ENCODE measurements at regions not wholly inside any gene's neighbourhood (a gene's known extent, or its start where the extent isn't known, plus 50 kb on each side); places are given as distances from the start of the nearest gene placed in this dataset.
A peak's percentile ranks its signal among the peaks of the same experiment; 100 is the strongest.
"Not testable (repeated sequence)": the region's sequence is repeated elsewhere in the genome, so short reads cannot be mapped to it uniquely, and the experiment has no call there.

GRCh38 chr7:85897967-85898366 is 711.1 kb upstream of the SEMA3D start:
- DNase-seq (ENCODE audit: extremely low read depth, low read depth), result no peak

GRCh38 chr7:85896531-85896930 is 709.7 kb upstream of the SEMA3D start:
- no peak for DNase-seq (ENCODE audit: extremely low read depth, low read depth)

- no peak for DNase-seq (ENCODE audit: extremely low read depth, low read depth)
These were observed 709.0 kb upstream of the SEMA3D start for GRCh38 chr7:85895835-85896234.

GRCh38 chr7:85891900-85892299 is 705.0 kb upstream of the SEMA3D start:
- DNase-seq (ENCODE audit: extremely low read depth, low read depth), result not testable (repeated sequence)

- peak; percentile 42 for DNase-seq (ENCODE audit: extremely low read depth, low read depth)
These were observed 703.5 kb upstream of the SEMA3D start for GRCh38 chr7:85890244-85890811.

- DNase-seq (ENCODE audit: extremely low read depth, low read depth), result no peak
These were observed 700.3 kb upstream of the SEMA3D start for GRCh38 chr7:85887133-85887532.

GRCh38 chr7:85882335-85882734 is 695.5 kb upstream of the SEMA3D start:
- DNase-seq (ENCODE audit: extremely low read depth, low read depth), result no peak

- no peak for DNase-seq (ENCODE audit: extremely low read depth, low read depth)
These were observed 688.5 kb upstream of the SEMA3D start for GRCh38 chr7:85875398-85875797.

- no peak for DNase-seq (ENCODE audit: extremely low read depth, low read depth)
These were observed 679.7 kb upstream of the SEMA3D start for GRCh38 chr7:85866540-85866939.

- peak; percentile 29 for DNase-seq (ENCODE audit: extremely low read depth, low read depth)
These were observed 664.8 kb upstream of the SEMA3D start for GRCh38 chr7:85851571-85852193.

GRCh38 chr7:85850381-85850780 is 663.5 kb upstream of the SEMA3D start:
- DNase-seq (ENCODE audit: extremely low read depth, low read depth), result no peak

GRCh38 chr7:85840554-85840953 is 653.7 kb upstream of the SEMA3D start:
- no peak for DNase-seq (ENCODE audit: extremely low read depth, low read depth)

GRCh38 chr7:85833066-85833465 is 646.2 kb upstream of the SEMA3D start:
- DNase-seq (ENCODE audit: extremely low read depth, low read depth), result no peak

- no peak for DNase-seq (ENCODE audit: extremely low read depth, low read depth)
These were observed 644.1 kb upstream of the SEMA3D start for GRCh38 chr7:85830982-85831381.

- DNase-seq (ENCODE audit: extremely low read depth, low read depth), result peak; percentile 24
These were observed 643.1 kb upstream of the SEMA3D start for GRCh38 chr7:85829817-85830432.

GRCh38 chr7:85829176-85829575 is 642.3 kb upstream of the SEMA3D start:
- DNase-seq (ENCODE audit: extremely low read depth, low read depth), result no peak

- no peak for DNase-seq (ENCODE audit: extremely low read depth, low read depth)
These were observed 641.8 kb upstream of the SEMA3D start for GRCh38 chr7:85828614-85829013.

GRCh38 chr7:85823396-85824080 is 636.7 kb upstream of the SEMA3D start:
- DNase-seq (ENCODE audit: extremely low read depth, low read depth), result no peak

- DNase-seq (ENCODE audit: extremely low read depth, low read depth), result no peak
These were observed 635.1 kb upstream of the SEMA3D start for GRCh38 chr7:85821926-85822325.

- DNase-seq (ENCODE audit: extremely low read depth, low read depth), result no peak
These were observed 634.0 kb upstream of the SEMA3D start for GRCh38 chr7:85820702-85821443.

- DNase-seq (ENCODE audit: extremely low read depth, low read depth), result no peak
These were observed 628.7 kb upstream of the SEMA3D start for GRCh38 chr7:85815526-85815925.

All from NCI-H460 (cell line).